Smooth muscle cell (in vitro differentiated cells): ENCODE measurements at regions not wholly inside any gene's neighbourhood (a gene's known extent, or its start where the extent isn't known, plus 50 kb on each side); places are given as distances from the start of the nearest gene placed in this dataset.

Experiments
- DNase-seq: peaks from one replicate; lab custom pipeline; 2025; ENCODE audit not compliant: unreplicated experiment; lab: John Stamatoyannopoulos, UW
- H2AFZ ChIP-seq: fragments of 200-600 bp; sonication (generic); 2 replicates; pipeline ENCODE4 v1.6.0; 2016; ENCODE audit warnings: antibody characterized with exemption, low read depth, mild to moderate bottlenecking
- H3F3A ChIP-seq: fragments of 200-600 bp; sonication (generic); 2 replicates; pipeline ENCODE4 v1.6.0; 2017; ENCODE audit warnings: antibody characterized with exemption, low read depth
- H3K27ac ChIP-seq: fragments of 200-600 bp; sonication (generic); 2 replicates; pipeline ENCODE4 v1.5.1; 2016; ENCODE audit warnings: low read depth, mild to moderate bottlenecking
- H3K27me3 ChIP-seq: fragments of 200-600 bp; sonication (generic); 2 replicates; pipeline ENCODE4 v1.6.1; 2016; ENCODE audit warnings: low read depth, mild to moderate bottlenecking
- H3K36me3 ChIP-seq: fragments of 200-600 bp; sonication (generic); 2 replicates; pipeline ENCODE4 v1.5.1; 2016; ENCODE audit warnings: low read depth
- H3K4me1 ChIP-seq: fragments of 200-600 bp; sonication (generic); 2 replicates; pipeline ENCODE4 v1.5.1; 2016; ENCODE audit warnings: low read depth
- H3K4me2 ChIP-seq: fragments of 200-600 bp; sonication (generic); 2 replicates; pipeline ENCODE4 v1.6.0; 2016; ENCODE audit warnings: mild to moderate bottlenecking
- H3K4me3 ChIP-seq: fragments of 200-600 bp; sonication (generic); 2 replicates; pipeline ENCODE4 v1.5.1; 2016; ENCODE audit warnings: mild to moderate bottlenecking
- H3K79me2 ChIP-seq: fragments of 200-600 bp; sonication (generic); 2 replicates; pipeline ENCODE4 v1.6.0; 2016; ENCODE audit warnings: low read depth, mild to moderate bottlenecking
- H3K9ac ChIP-seq: fragments of 200-600 bp; sonication (generic); 2 replicates; pipeline ENCODE4 v1.6.0; 2016; ENCODE audit warnings: low read depth
- H3K9me3 ChIP-seq: fragments of 200-600 bp; sonication (generic); replicated peaks from 2 replicates; pipeline ENCODE4 v1.5.1; 2016; ENCODE audit warnings: low read depth
- H4K20me1 ChIP-seq: fragments of 200-600 bp; sonication (generic); 2 replicates; pipeline ENCODE4 v1.6.0; 2016; ENCODE audit warnings: low read depth
- WGBS: methylation state at CpG from one replicate; pipeline ENCODE4 v1.1.7; 2016; ENCODE audit warnings: low lambda C conversion rate; 5-methylcytosine and 5-hydroxymethylcytosine counted together
- TF ChIP-seq, protein P1 (sequence below): fragments of 200-600 bp; sonication (generic); IDR thresholded peaks from 2 replicates; pipeline ENCODE4 v1.5.1; 2017; ENCODE audit warnings: borderline replicate concordance, mild to moderate bottlenecking, antibody characterized with exemption; ENCODE audit not compliant: insufficient read depth, poor library complexity, severe bottlenecking

DNA sequence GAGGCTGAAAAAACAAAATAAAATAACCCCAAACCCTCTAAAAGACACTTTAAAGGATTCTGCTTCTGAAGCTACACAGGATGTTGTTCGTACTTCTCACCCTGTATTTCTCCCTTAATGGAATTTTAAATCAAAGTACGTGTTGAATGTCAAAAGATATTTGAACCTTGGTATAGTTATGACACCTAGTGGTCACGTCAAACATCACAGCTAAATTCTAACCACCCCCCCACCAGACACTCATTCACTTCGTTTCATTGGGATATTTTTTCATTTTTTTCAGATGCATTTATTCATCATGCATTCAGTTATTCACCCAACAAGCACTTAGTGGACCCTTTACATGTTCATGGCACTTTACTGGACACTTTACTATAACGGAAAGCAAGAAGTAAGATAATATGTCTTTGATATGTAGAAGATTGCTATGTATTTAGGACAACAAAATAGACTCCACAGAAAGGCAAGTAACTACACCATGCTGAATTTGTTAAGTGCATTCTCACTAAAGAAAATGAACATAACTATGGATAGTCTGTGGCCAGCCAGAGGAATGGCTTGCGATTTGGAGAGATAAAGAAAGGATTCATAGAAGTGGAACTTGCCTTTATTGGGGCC lies 62.5 kb upstream of the GPR174 start:
- no peak for DNase-seq
- Histone ChIP-seq H3K36me3 (no peaks in the 10 kb centered on the region), H3K4me3 (no peak overlapping the region), H3K79me2 (no peaks in the 10 kb centered on the region), H3F3A (no peaks in the 10 kb centered on the region), H3K4me1 (no peaks in the 10 kb centered on the region), H3K27me3 (no peaks in the 10 kb centered on the region), H2AFZ (peak overlapping the region; percentile 60), H3K9ac (no peak overlapping the region), H3K27ac (no peak overlapping the region), H4K20me1 (no peaks in the 10 kb centered on the region), H3K9me3 (no peaks in the 10 kb centered on the region), H3K4me2 (peak overlapping the region; percentile 73)
- TF ChIP-seq, protein P1, sequence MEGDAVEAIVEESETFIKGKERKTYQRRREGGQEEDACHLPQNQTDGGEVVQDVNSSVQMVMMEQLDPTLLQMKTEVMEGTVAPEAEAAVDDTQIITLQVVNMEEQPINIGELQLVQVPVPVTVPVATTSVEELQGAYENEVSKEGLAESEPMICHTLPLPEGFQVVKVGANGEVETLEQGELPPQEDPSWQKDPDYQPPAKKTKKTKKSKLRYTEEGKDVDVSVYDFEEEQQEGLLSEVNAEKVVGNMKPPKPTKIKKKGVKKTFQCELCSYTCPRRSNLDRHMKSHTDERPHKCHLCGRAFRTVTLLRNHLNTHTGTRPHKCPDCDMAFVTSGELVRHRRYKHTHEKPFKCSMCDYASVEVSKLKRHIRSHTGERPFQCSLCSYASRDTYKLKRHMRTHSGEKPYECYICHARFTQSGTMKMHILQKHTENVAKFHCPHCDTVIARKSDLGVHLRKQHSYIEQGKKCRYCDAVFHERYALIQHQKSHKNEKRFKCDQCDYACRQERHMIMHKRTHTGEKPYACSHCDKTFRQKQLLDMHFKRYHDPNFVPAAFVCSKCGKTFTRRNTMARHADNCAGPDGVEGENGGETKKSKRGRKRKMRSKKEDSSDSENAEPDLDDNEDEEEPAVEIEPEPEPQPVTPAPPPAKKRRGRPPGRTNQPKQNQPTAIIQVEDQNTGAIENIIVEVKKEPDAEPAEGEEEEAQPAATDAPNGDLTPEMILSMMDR, result peak; percentile 55
- WGBS, result 27% methylated on average over 6 of the region's 6 CpGs

DNA sequence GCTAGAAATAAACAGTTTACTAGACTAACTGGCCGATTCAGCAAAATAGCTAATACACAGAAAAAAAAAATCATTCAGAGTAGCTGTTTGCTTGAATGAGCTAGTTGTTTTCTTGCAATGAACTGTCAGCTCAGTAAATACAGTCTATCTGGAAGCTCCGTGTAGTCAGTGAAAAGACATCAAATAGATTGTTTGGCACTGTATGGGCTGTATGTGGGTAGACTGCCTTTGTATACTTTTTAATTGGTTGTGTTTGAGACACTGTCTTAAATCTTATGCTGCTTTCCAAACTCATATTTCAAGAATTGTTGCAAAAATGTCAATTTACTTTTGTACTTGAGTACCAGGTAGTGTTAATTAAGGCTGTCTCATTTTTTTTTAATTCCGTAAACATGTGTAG lies 61.6 kb upstream of the GPR174 start:
- H3K4me1 ChIP-seq, result no peaks in the 10 kb centered on the region
- no peak overlapping the region for H3K4me2 ChIP-seq
- H3K9ac ChIP-seq, result no peak overlapping the region
- H3K36me3 ChIP-seq, result no peaks in the 10 kb centered on the region
- H3K9me3 ChIP-seq, result no peaks in the 10 kb centered on the region
- no peaks in the 10 kb centered on the region for H4K20me1 ChIP-seq
- H3K4me3 ChIP-seq, result no peak overlapping the region
- H2AFZ ChIP-seq, result no peak overlapping the region
- TF ChIP-seq, protein P1, result no peak
- H3K27me3 ChIP-seq, result no peaks in the 10 kb centered on the region
- no peak for DNase-seq
- H3F3A ChIP-seq, result no peaks in the 10 kb centered on the region
- no peak overlapping the region for H3K27ac ChIP-seq
- 70% methylated on average over 3 of the region's 3 CpGs for WGBS
- no peaks in the 10 kb centered on the region for H3K79me2 ChIP-seq

DNA sequence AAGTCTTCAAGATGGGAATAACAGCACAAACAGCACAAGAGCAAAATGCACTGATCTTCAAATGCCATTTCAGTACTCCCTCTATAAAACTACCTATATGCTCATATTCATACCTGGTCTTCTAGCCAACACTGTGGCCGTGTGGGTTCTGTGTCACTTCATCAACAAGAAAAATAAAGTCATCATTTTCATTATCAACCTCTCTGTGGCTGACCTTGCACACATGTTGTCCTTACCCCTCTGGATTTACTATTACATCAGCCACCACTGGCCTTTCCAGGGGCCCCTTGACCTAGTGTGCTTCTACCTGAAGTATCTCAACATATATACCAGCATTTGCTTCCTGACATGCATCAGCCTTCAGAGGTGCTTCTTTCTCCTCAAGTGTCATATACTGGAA lies 59.6 kb upstream of the GPR174 start:
- H2AFZ ChIP-seq, result no peak overlapping the region
- no peaks in the 10 kb centered on the region for H3K27me3 ChIP-seq
- H3K9me3 ChIP-seq, result no peaks in the 10 kb centered on the region
- no peak overlapping the region for H3K9ac ChIP-seq
- H3K4me1 ChIP-seq, result no peaks in the 10 kb centered on the region
- no peaks in the 10 kb centered on the region for H3F3A ChIP-seq
- DNase-seq, result no peak
- H3K4me2 ChIP-seq, result no peak overlapping the region
- no peak overlapping the region for H3K27ac ChIP-seq
- H3K4me3 ChIP-seq, result no peak overlapping the region
- no peaks in the 10 kb centered on the region for H4K20me1 ChIP-seq
- 71% methylated on average over 1 of the region's 1 CpG for WGBS
- H3K79me2 ChIP-seq, result no peaks in the 10 kb centered on the region
- TF ChIP-seq, protein P1, result no peak
- H3K36me3 ChIP-seq, result no peaks in the 10 kb centered on the region

DNA sequence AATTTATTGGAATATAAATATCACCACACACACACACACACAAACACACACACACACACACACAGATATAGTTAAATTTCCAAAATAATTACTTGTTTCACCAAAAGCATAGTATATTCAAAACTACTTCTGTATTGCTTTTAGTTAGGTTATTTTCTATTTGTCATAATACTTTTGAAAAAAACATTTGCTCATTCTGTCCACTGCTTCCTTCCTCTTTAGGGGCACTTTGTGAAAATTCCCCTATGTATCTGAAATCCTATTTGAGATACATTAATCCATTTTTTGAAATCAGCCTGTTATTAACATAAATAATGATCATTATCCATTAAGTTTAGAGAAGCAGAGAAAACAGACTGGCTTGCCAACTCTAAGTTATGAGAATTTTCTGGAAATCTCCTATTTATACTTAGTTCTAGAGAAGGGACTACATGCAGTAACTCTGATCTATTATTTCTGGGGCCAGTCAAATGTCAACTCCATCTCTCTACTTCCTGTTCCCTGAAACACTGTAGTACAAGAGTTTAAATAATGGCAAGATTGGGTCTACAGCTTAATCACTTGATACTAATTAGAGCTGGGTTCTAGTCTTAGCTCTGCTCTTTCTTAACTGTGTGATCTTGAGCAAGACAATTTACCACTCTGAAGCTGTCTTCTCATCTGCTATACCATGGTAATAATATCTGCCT lies 54.4 kb upstream of the GPR174 start:
- TF ChIP-seq, protein P1, result no peak
- Histone ChIP-seq H3K4me1 (no peaks in the 10 kb centered on the region), H3K4me2 (no peak overlapping the region)

More for the DNA sequence above, 54.4 kb upstream of the GPR174 start:
- Histone ChIP-seq H4K20me1 (no peaks in the 10 kb centered on the region), H3K79me2 (no peaks in the 10 kb centered on the region), H3K36me3 (no peaks in the 10 kb centered on the region), H3K27me3 (no peaks in the 10 kb centered on the region), H2AFZ (no peak overlapping the region), H3K9me3 (no peaks in the 10 kb centered on the region), H3K9ac (no peak overlapping the region), H3K4me3 (no peak overlapping the region), H3K27ac (no peak overlapping the region), H3F3A (no peaks in the 10 kb centered on the region)
- no peak for DNase-seq
